Stimulated activated CD8-positive, alpha-beta memory T cell treated with anti-CD3 and anti-CD28 coated beads, Interleukin-12 subunit alpha, Interleukin-12 subunit beta, amount 100 ng/mL, for 1 hour (primary cell): ENCODE measurements at regions not wholly inside any gene's neighbourhood (a gene's known extent, or its start where the extent isn't known, plus 50 kb on each side); places are given as distances from the start of the nearest gene placed in this dataset.

Experiments
- DNase-seq: peaks from one replicate; pipeline ENCODE4 v3.0.0-alpha.2; 2020; ENCODE audit warnings: low read depth

DNA sequence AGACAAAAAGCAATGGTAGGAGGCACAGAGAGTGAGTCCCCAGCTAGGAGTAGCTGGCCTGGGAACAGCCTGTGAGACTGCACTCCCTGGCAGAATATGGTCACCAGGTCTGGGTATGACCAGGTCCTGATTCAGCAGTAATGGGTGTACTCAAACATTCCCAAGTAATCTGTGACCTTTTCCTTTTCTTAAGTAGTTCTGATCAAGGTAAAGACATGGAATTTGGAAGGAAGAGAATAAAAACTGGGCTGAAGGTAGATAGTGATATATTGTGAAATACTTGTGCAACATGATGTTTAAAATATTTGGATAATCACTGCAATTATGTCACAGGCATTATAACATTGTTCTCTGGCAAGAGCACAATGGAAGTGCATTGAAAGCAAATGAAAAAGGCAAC, 147.2 kb upstream of the DPYD start:
- DNase-seq, result no peak

DNA sequence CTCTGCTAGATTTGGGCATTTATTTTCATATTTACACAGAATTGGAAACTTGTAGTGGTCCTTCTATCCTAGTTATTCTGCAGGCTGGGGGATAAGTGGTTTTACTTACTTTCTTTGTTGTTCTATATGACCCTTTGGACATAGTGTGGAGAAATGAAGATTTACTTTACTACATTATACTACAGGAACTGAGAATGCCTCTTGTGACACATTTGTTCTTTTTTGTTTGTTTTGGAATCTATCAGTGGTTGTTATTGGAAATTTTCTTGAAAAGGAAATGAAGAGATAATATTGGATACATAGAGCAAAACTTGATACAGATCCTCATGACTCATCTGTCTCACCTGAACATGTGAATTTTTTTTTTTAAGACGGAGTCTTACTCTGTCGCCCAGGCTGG, 146.1 kb upstream of the DPYD start:
- no peak for DNase-seq

DNA sequence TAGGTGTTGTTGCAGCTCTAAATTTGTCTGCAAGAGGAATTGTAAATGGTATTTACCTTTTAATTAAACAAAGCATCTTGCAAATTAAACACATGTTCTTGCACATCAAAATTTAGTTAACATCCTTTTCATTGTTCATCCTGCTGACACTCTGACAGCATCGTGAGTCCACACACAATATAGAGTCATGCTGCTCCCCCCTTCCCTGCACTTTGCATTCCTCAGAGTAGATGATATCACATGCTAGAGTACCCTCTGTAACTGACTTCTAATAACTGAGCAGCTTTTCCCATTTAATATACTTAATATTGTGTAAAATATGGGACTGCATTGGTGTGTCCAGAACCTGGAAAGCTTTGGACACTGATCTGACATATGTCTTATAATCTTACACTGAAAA, 138.8 kb upstream of the DPYD start:
- no peak for DNase-seq

DNA sequence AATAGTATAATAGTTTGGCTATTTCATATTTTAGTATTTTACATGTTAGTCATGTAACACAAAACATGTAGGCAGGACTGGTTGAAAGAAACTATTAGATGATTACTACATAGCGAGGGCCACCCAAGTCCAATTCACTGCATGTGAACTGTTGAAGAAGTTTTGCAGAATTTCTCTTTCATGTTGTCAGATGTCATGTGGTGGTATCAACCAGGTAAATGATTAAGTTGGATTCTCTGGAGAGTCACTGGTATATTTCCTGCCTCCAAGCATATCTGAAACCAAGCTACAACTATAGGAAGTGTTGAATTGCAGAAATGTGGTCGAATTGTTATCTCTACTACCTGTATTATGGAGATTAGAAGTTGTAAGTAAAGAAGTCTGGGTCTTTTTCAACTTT, 137.8 kb upstream of the DPYD start:
- no peak for DNase-seq

DNA sequence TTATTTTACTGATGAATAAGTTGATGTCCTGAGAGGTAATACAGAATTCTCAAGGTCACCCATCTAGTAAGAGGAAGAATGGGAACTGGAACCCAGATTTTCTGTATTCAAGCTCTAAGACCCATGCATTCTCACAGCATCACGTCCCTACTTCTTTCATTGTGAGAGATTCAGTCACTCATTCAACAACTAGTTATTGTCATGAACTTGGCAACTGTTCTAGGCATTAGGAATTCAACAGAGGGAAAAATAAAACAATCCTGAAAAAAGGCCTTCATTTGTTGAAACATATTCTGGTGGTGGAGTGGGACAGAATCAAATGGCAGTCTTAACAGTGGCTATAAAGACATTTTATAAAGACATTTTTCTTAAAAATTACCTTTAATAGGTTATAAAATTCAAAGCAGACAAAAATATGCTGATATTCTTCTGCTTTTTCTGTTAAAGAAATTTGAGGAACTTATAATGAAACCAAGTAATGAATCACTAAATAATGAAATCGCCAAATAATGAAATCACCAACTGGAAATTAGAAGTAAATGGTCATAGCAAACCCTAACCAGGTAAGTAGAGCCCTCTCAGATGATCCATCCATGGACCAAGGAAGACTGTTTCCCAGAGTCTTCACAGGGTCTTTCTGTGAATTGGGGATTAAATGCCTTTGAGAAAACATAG, 136.5 kb upstream of the DPYD start:
- no peak for DNase-seq

DNA sequence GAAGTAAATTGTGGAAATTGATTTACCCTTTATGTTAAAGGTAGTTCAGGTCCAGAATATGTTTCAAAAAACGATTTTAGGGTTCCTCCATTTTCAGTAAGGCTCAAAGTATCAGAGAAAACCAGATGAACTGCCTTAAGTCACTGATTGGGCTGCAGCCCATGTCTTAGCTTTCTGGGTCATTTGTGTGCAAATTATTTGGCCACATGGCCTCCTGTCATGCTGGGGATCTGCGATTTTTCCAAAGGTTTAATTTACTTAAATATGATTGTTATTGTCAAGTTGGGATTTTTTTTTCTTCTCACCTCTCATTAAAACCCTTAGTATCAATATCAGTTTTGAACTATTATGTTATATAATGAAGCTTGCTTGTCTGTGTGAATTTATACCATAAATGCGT, 135.9 kb upstream of the DPYD start:
- no peak for DNase-seq

DNA sequence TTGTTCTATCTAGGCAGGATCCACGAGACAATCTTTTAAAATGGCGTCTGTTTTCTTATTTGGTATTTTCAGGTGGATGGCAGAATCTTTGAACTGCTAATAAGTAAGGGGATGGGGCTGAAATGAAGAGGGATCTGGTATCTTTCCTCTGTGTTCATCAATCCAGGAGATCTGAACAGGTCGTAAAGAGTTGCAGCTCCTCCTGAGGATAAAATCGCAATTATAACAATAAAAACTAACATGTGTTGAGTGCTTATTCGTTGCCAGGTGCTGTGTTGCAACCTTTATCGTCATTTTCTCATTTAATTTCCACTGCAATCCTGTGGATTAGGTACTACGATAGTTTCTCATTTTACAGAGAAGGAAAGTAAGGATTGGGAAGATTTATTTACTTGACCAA, 134.6 kb upstream of the DPYD start:
- DNase-seq, result no peak

DNA sequence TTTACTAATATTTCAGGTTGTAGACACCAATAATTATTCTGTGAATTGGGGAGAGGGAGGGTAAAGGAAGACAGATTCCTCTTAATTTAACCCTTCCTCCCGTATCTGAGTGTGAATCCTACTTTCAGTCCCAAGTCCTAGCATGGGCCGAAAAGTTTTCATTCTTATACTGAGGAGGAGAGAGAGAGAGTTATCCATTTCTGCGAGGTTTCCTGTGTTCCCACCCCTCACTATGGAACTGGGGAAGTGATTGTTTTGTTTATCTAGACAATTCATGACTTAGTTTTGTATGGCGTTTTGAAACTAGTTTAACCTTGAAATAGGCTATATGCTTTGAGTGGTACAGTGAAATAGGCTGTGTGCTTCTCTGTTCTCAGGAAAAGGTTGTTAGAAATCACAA, 134.0 kb upstream of the DPYD start:
- no peak for DNase-seq

DNA sequence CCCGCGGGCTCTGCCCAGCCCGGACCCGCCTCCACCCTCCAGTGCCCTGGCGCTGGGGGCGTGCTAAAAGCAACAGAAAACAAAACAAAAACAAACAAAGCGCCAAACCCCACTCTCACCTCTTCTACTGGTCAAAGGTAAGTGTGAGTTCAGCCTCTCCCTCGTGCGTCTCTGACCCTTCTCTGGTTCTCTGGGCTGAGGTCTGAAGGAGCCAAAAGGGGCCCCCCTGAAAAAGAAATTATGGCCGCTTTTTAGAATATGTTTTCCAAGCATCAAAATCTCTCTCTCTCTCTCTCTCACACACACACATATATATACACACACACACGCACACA, 133.5 kb upstream of the DPYD start:
- DNase-seq, result no peak

DNA sequence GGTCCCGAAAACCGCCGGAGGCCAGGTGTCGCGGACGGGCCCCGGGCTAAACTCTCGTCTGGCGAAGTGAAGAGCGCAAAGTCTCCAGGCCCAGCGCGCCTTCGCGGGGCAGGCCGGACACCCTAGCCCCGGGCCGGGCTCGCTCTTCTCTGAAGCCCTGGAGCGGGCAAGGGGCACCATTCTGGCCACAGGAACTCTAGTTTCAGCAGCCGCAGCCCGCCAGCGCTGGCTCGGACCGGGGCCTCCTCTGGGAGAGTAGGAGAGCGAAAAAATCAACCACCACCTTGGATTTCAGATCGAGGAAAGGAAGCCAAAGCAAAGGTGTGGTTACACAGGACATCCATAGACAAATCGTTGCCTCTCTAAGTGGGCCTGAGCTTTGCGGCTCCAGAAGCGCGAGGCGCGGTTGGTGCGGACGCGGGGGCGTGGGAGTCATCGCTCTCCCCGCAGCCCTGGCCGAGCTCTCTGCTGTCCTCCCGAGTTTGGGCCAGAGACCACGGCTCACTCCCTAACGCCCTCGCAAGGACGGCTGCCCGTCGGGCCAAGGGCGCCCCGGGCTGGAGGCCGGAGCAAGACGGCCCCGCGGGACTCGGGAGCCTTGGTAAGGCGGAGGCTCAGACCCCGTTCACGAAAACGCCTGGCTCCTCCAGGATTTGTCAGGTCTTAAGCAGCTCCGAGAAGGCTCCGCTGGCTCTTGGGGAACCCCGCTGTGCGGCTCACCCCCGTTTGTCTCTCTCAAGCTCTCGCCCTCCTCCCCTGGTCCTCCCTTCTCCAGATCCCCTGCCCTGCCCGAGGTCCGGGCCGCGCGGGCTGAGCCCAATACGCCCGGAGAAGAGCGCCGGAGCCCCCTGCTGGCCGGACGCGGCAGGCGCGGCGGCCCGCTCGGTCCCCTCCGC, 132.9 kb upstream of the DPYD start:
- DNase-seq, result peak; percentile 12

DNA sequence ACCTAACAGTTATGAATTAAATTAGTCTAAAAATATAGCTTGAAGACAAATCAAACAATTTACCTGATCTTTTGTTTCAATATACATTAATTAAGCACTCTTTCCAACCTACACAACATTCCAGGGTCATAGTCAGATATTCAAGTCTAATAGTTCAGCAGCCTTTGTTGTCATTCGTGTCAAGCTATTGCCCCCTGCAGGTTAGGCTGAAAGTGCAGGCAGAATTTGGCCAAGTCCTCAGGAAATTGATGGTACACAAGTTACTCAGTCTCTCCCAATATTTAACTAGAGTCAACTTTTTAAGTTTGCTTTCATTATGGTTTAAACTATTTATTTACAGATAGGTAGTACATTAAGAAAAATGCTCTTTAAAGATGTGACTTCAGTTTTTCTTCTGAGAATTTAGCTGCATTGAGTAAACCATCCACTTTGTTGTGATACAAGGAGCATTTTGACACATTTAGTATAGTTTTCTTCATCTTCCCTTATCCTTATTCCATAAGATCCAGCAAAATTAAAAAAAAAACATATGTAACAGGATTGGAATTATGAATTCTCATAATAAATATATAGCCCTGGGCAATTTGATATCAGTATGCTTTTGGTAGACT, 130.3 kb upstream of the DPYD start:
- DNase-seq, result peak; percentile 56

DNA sequence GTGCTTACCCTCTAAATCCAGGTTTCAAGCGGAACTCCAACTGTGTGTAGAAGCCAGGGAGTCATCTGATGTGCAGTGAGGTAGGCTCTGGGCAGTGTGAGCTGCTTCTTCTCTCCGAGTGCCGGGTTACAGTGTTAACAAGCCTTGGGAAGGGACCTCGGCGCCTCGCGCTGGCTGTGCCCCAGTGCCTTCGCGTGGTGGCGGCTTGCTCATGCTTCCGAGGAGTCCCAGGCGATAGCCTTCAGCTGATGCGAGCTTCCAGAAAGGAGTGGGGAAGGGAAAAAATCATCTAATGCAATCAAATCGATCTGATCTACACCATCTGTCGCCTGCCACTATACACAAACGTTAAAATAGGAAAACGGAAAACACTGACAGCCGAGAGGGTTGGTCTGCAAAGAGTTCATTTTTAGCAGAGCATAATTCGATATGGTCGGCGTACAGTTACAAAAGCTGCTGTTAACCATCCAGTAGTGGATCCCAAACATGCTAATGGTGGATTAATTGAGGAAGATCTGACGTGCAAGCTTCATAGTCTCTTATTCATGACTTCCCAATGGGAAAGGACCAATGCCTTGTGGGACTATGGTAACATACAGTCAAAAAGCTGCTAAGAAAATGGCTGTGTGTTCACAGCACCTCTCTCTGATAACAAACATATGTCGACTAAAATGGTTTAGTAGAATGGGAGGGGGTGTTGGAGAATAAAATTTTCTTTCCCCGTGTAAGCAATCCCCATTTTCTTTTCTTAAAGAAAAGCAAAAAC, 128.7 kb upstream of the DPYD start:
- DNase-seq, result no peak

DNA sequence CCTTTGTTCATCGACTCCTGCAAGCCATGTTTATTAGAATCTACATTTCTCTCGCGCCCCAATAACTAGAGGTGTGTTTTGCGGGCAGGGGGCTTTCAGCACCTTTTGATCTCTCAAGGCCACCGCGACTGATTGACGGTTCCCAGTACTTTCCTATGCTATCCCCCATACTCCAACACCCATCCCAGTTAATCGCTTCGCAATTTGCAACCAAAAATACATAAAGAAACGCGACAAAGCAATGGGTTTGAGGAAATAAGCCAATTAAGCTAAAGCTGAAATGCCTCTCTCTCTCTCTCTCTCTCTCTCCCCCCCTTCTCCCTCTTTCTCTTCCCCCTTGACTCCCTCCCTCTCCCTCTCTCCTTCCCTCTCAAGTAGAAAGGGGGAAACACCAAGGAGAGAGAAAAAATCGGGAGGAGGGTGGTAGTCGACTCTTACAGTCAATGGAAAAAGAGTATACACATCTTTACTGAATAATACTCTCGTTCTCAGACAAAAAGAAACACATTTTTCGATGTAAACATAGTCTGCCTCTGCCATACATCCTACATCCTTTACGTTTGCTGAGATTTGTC, 128.0 kb upstream of the DPYD start:
- no peak for DNase-seq

DNA sequence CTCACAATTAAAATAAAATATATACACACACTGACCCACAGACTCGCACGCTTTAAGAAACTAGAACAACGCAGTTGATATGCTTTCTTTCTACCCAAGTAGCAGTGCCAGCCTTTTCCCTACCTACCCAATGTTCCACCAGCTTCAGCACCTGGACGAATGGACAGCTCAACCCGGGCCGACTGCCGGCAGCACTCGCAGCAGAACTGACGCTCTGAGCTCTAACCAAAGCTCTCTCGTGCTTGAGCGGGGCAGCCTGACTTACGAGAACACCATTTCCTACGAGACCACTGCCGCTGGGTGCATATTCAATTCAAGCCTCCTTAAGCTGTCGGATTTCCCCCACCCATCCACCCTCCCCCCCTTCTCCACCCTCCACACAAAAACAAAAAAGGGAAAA, 127.4 kb upstream of the DPYD start:
- peak; percentile 34 for DNase-seq

DNA sequence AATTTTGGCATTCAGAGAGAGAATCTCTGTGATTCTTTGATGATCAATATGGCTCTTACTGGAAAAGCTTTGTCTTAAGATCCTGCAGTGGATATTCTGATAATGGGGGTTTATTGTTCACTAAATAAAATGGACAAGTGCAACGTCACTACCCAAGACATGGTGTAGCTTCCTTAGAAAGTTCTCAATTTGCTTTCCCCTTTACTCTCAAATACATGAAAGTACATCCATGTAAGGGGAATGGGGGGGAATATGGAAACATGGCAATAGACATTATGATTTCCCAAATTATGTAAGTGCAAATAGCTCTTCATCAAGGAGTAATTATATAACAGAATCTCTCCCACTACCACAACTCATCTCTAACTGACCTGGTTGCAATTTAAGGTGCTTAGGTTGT, 126.3 kb upstream of the DPYD start:
- DNase-seq, result no peak

DNA sequence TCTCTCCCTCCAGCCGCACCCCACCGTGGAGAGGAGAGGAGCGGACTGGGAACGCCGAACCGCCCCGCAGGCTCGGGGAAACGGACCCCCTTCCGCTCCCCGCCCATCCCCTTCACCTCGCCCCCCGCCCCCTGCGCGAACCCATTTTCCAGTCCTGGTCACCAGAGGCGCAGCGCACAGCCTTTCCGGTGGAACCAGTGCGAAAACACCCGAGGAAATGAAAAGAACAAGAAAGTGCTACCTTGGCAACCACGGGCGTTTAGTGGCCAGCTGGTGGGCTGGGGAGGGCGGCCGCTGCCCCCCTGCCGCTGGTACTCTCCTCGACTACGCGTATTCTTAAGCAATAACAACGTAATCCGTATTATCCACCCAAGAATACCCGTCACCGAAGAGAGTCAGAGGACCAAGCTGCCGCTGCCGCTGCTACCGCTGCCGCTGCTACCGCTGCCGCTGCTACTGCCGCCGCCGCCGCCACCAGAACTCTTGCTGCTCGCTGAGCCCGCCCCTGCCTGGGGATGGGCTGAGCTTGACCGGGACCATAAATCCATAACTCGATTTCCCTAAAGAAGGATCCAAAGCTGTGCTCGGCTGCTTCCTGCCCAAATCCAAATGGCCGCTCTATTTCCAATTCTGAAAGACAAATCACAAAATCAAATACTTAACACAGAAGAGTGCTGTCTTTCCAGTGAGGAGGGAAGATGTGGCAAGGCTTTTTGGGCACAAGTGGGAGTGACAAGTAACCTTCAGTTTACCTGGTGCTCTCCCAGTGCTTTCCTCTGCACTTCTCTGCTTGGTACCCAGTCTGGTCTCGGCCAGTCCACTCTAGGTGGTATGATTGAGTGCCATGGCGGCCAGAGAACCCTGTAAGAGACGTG, 125.2 kb upstream of the DPYD start:
- DNase-seq, result no peak

DNA sequence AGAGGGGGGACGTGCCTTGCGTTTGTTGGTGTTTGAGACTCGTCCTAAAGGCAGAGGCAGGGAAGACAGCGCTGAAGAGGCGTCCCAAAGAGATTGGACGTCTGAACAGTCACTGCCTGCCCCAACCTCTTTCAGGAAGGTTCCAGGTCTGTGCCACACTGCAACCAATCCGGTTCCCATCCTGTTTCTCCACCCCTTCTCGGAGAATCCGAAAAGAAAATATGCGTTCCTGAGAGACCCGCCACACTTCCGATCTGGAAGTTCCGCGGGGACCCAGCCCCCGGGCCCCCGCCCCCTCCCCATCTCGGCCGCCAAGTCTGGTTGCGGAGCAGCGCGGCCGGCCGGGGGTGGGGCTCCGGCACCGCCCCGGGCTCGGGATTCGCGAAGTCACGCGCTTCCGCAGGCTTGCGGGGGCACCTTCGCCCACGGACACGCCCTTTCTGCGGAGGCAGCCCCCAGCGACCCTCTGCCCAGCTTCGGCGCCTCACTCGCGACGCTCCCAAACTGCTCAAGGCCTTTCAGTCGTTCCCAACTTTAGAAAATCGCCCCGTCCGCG, 124.5 kb upstream of the DPYD start:
- no peak for DNase-seq

DNA sequence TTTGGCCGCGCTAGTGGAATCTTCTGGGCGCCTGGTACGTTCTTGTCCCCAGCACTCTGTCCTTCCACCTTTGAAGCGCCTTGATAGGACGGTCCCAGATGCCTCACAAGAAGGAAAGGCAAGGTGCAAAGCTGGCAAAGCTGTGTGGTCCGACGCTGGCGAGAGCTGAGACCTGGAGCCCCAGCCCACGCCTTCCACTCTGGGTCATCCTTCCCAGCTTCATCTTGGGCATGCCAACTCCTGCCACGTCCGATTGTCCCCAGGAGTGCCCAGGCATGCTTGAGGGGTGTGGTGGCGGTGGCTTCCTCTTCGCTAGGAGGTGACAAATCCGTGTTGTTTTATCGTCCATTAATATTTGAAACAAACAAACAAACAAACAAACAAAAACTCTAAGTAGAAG, 123.9 kb upstream of the DPYD start:
- no peak for DNase-seq

DNA sequence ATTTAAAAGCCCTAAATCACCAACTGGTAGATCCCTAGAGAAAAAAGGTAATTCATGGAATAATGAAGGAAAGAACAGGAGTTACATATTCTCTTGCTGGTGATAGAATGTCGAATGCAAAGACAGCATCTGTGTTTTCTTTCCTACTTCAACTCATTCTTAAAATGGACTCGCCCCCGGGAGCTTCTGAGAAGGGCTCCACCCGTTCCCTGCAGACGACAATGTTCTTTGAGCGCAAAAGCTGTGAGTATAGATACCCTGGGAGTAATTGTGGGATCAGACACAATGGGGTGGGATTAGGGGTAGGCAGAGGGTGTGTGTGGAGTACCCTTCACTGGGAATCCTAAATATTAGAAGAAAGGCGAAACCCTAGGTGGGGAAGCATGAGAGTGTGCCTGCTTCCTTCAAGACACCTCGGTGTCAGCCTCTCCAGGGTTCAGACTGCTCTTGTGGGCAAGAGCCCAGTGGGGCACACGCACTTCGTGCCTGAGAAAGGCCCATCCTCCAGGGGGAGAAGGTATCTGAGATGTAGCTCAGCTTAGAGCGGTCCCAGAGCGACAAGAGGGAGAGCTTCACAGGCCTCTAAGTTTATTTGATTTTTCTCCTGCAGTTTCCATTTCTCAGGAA, 123.3 kb upstream of the DPYD start:
- no peak for DNase-seq

DNA sequence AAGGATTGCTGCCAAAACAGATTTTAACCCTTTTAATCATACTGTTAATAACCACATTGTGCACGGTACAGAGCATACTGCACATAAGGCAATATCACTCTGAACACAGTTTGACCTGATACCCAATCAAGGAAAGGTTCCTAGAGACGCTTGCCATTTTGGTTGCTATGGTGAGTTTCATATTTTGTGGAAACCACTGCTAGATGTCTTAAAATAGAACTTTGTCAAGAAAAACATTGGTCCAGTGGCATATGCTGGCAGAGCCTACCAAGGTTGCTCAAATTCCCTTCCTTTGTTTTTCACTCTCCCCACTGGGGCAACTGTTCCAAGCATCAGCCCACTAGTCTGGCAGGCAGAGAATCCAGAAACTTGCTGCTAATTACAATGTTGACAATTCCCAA, 114.8 kb upstream of the DPYD start:
- no peak for DNase-seq

DNA sequence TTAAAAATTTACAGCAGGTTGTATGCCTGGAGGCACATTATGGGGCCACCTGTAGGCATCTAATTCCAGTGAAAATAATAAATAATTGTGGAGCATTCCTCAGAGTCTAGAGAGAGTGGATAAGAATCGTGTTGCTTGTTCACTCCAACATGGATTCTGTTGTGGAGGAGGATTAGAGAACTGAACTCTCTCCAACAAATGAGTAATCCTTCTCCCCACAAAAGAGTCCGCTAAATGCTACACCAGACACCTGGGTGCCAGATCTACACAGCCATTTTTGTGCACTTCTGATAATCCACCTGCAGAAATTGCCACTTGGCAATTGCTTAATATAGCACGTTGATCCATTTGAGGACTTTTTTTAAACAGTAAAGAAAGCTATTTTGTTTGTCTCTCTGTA, 113.7 kb upstream of the DPYD start:
- DNase-seq, result no peak
